ENCODE measurements at regions not wholly inside any gene's neighbourhood (a gene's known extent, or its start where the extent isn't known, plus 50 kb on each side); places are given as distances from the start of the nearest gene placed in this dataset.

- TF ChIP-seq POLR2A (IDR thresholded peaks at IDR 0.05) (no peak), CTCF (IDR thresholded peaks at IDR 0.05 in 4 of 5, conservative IDR thresholded peaks at IDR 0.05 in 1 of 5) (no peak)
These were observed 156.4 kb downstream of the INHBB start for GRCh38 chr2:120502357-120502756.
